ENCODE measurements at regions not wholly inside any gene's neighbourhood (a gene's known extent, or its start where the extent isn't known, plus 50 kb on each side); places are given as distances from the start of the nearest gene placed in this dataset.
A peak's percentile ranks its signal among the peaks of the same experiment; 100 is the strongest.

DNA sequence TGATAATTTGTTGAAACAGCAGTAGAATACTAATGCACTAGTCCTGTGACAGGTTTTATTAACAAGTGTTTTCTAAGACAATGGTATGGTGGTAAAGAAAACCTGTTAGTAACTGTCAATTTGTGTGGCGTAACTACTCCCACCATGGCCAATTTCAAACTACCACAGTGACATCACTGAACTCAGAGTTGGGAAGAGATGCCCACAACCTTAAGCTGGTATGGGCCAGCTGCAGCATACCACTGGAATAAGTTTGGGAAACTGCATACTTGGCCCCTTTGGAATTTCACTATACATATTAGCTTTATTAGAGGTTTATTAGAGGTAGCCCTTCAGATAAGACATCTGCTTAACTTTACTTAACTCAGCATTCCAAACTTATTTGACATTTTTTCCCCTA lies 419.4 kb downstream of the NDFIP2 start:
- no peaks in the 10 kb centered on the region for H3K9me3 ChIP-seq (ENCODE audit: control insufficient read depth, insufficient read depth, low read length)
- no peaks in the 10 kb centered on the region for H4K20me1 ChIP-seq (ENCODE audit: insufficient read depth, low read length)
- H3K14ac ChIP-seq (replicated peaks; ENCODE audit: low read depth, low read length), result no peak overlapping the region
- no peaks in the 10 kb centered on the region for H3K36me3 ChIP-seq (ENCODE audit: control insufficient read depth, insufficient read depth, low read length)
- H2AK5ac ChIP-seq (ENCODE audit: low read depth, low read length), result no peak overlapping the region
- no peak overlapping the region for H3K23ac ChIP-seq (ENCODE audit: low read depth, low read length)
- no peaks in the 10 kb centered on the region for H3K79me1 ChIP-seq (ENCODE audit: low read depth in 1 of 2, low read length in 2 of 2)
- H2BK5ac ChIP-seq (ENCODE audit: low read depth, low read length, poor library complexity, severe bottlenecking), result no peak overlapping the region
- ChIA-PET CTCF (interaction anchor here (1.2 kb wide), 1 partner anchor 23 kb away, joined by 4 read pairs; no protein-coding TSS in a partner anchor), POLR2A (ENCODE audit: unreplicated experiment) (no interaction called here)
- no CpG with 5 or more reads among the region's 1 CpG for WGBS, 2 experiments (ENCODE audit: extremely low coverage in 2 of 2, insufficient read length in 1 of 2)
- BruUV-seq (replicated peaks), result no TSS peak
- H2AK9ac ChIP-seq (replicated peaks; ENCODE audit: low read depth, low read length, poor library complexity), result no peak overlapping the region
- H3K56ac ChIP-seq (ENCODE audit: extremely low read depth, insufficient read depth, low read length), result no peak overlapping the region
- no peak overlapping the region for H3K4me3 ChIP-seq (ENCODE audit: insufficient read depth, low read depth, low read length)
- H3K18ac ChIP-seq (ENCODE audit: low read depth, low read length), result no peak overlapping the region
- no peak overlapping the region for H2AFZ ChIP-seq (replicated peaks; ENCODE audit: low read length, poor library complexity)
- no peak overlapping the region for H3K4me2 ChIP-seq (ENCODE audit: low read depth, low read length)
- H3K9me1 ChIP-seq (ENCODE audit: insufficient read depth, low read length), result no peaks in the 10 kb centered on the region
- no peak overlapping the region for H3K9ac ChIP-seq (ENCODE audit: low read depth, low read length)
- in situ Hi-C loops (cut with MboI; ENCODE audit: low sequenced_read_pairs) (no loop called here), intact Hi-C loops (cut with micrococcal nuclease) (no loop called here), dilution Hi-C loops (cut with HindIII; ENCODE audit: low sequenced_read_pairs, unreplicated experiment) (no loop called here)
- H3K27me3 ChIP-seq (ENCODE audit: control insufficient read depth, insufficient read depth, low read length), result no peaks in the 10 kb centered on the region
- no peak overlapping the region for H4K5ac ChIP-seq (ENCODE audit: low read depth, low read length)
- no peak overlapping the region for H2BK120ac ChIP-seq (ENCODE audit: low read depth, low read length)
- H3K4ac ChIP-seq (ENCODE audit: low read depth, low read length), result no peak overlapping the region
- H4K91ac ChIP-seq (ENCODE audit: insufficient read depth, low read depth, low read length), result no peak overlapping the region
- DNase-seq (no peak), ATAC-seq (ENCODE audit: low read depth) (no peak)
- H4K8ac ChIP-seq (ENCODE audit: low read depth in 2 of 2, low read length in 2 of 2), result 0 out of 4 replicates have a peak overlapping the region, but pooled peaks of 1 of the 2 experiments have one; percentile 58
- no peak overlapping the region for H2BK20ac ChIP-seq (ENCODE audit: low read depth, low read length)
- no peak overlapping the region for H3K27ac ChIP-seq (ENCODE audit: insufficient read depth, low read length)
- peak overlapping the region; percentile 40; the same call in 1 of the 3 replicates for H2BK15ac ChIP-seq (ENCODE audit: low read depth, low read length)
- no peak for TF ChIP-seq RCOR1 (IDR thresholded peaks at IDR 0.05; ENCODE audit: insufficient replicate concordance, low read length)
- no peak for TF ChIP-seq POLR2A (IDR thresholded peaks at IDR 0.05; ENCODE audit: low read depth, low read length)
- TF ChIP-seq BHLHE40 (IDR thresholded peaks at IDR 0.05; ENCODE audit: low read depth, low read length), result no peak
- TF ChIP-seq, protein P1, sequence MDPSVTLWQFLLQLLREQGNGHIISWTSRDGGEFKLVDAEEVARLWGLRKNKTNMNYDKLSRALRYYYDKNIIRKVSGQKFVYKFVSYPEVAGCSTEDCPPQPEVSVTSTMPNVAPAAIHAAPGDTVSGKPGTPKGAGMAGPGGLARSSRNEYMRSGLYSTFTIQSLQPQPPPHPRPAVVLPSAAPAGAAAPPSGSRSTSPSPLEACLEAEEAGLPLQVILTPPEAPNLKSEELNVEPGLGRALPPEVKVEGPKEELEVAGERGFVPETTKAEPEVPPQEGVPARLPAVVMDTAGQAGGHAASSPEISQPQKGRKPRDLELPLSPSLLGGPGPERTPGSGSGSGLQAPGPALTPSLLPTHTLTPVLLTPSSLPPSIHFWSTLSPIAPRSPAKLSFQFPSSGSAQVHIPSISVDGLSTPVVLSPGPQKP (IDR thresholded peaks at IDR 0.05; ENCODE audit: borderline replicate concordance, low read depth, low read length), result no peak
- TF ChIP-seq RFX5 (IDR thresholded peaks at IDR 0.05; ENCODE audit: low read depth, low read length), result no peak
- no peak for TF ChIP-seq MAZ (IDR thresholded peaks at IDR 0.05; ENCODE audit: borderline replicate concordance, low read depth, low read length)
- TF ChIP-seq CHD1 (IDR thresholded peaks at IDR 0.05; ENCODE audit: low read depth, low read length), result no peak
- no peak for TF ChIP-seq SMC3 (IDR thresholded peaks at IDR 0.05; ENCODE audit: low read depth, low read length)
- TF ChIP-seq MAFK (IDR thresholded peaks at IDR 0.05; ENCODE audit: low read depth, low read length), result no peak
- no peaks in the 10 kb centered on the region for H3K4me1 ChIP-seq (ENCODE audit: control insufficient read depth, insufficient read depth, low read length)

Data from IMR-90 (cell line).